Endodermal cell (in vitro differentiated cells): ENCODE measurements at regions not wholly inside any gene's neighbourhood (a gene's known extent, or its start where the extent isn't known, plus 50 kb on each side); places are given as distances from the start of the nearest gene placed in this dataset.

Experiments
- DNase-seq: peaks from one replicate; pipeline ENCODE4 v3.0.0-alpha.2; 2017
- H3K27ac ChIP-seq: 2 replicates; pipeline ENCODE4 v1.5.1; 2013; ENCODE audit warnings: mild to moderate bottlenecking, low read depth, low read length, moderate library complexity
- H3K27me3 ChIP-seq: 2 replicates; pipeline ENCODE4 v1.6.1; 2013; ENCODE audit warnings: mild to moderate bottlenecking, low read length, moderate library complexity; ENCODE audit not compliant: insufficient read depth, control insufficient read depth, poor library complexity, severe bottlenecking
- H3K36me3 ChIP-seq: 2 replicates; pipeline ENCODE4 v1.7.0; 2013; ENCODE audit warnings: mild to moderate bottlenecking, low read length, moderate library complexity; ENCODE audit not compliant: control insufficient read depth, insufficient read depth
- H3K4me1 ChIP-seq: one replicate; pipeline ENCODE4 v1.7.0; 2013; ENCODE audit warnings: low read length; ENCODE audit not compliant: control insufficient read depth, insufficient read depth
- H3K4me3 ChIP-seq: 2 replicates; pipeline ENCODE4 v1.5.1; 2013; ENCODE audit warnings: mild to moderate bottlenecking, low read length, moderate library complexity
- H3K9ac ChIP-seq: 2 replicates; pipeline ENCODE4 v1.6.1; 2013; ENCODE audit warnings: mild to moderate bottlenecking, low read length, moderate library complexity; ENCODE audit not compliant: poor library complexity, severe bottlenecking; ENCODE audit errors: extremely low read depth
- H3K9me3 ChIP-seq: 2 replicates; pipeline ENCODE4 v1.6.1; 2013; ENCODE audit warnings: mild to moderate bottlenecking, low read length, moderate library complexity; ENCODE audit not compliant: control insufficient read depth
- H3K27ac Mint-ChIP-seq: 2 replicates; pipeline ENCODE4 v1.8.0; 2020; ENCODE audit warnings: mixed read lengths
- H3K27me3 Mint-ChIP-seq: 2 replicates; pipeline ENCODE4 v1.8.0; 2021; ENCODE audit warnings: mild to moderate bottlenecking, mixed read lengths; ENCODE audit not compliant: insufficient read depth
- H3K36me3 Mint-ChIP-seq: 2 replicates; pipeline ENCODE4 v1.8.0; 2020; ENCODE audit warnings: low read depth, mixed read lengths
- H3K4me1 Mint-ChIP-seq: 2 replicates; pipeline ENCODE4 v1.8.0; 2020; ENCODE audit warnings: mixed read lengths
- H3K4me3 Mint-ChIP-seq: 2 replicates; pipeline ENCODE4 v1.8.0; 2020; ENCODE audit warnings: mild to moderate bottlenecking, moderate library complexity, mixed read lengths
- H3K9me3 Mint-ChIP-seq: 2 replicates; pipeline ENCODE4 v1.8.0; 2020; ENCODE audit warnings: mild to moderate bottlenecking, mixed read lengths
- WGBS, 2 experiments: methylation state at CpG; one replicate each; pipeline versions ENCODE4 v1.1.5 to v1.1.7; 2013; ENCODE audit warnings: missing lambda C conversion rate in 2 of 2, mixed read lengths in 1 of 2; ENCODE audit not compliant: insufficient coverage in 1 of 2, insufficient read length in 1 of 2; 5-methylcytosine and 5-hydroxymethylcytosine counted together
- TF ChIP-seq, protein P1 (sequence below): fragments of 200-600 bp; sonication (generic); conservative IDR thresholded peaks from 2 replicates; pipeline ENCODE4 v1.5.0; 2021; ENCODE audit warnings: antibody characterized with exemption, mild to moderate bottlenecking

GRCh38 chr6:118397671-118398465, 150.2 kb upstream of the PLN start:
- Mint-ChIP-seq H3K27me3 (no peaks in the 10 kb centered on the region), H3K4me1 (no peaks in the 10 kb centered on the region), H3K9me3 (peaks cover 2% of the 10 kb centered on the region), H3K4me3 (no peak overlapping the region), H3K27ac (no peak overlapping the region), H3K36me3 (no peaks in the 10 kb centered on the region)
- no peaks in the 10 kb centered on the region for H3K27me3 ChIP-seq
- DNase-seq, result no peak
- H3K27ac ChIP-seq, result no peak overlapping the region
- H3K9me3 ChIP-seq, result peaks cover 6% of the 10 kb centered on the region
- TF ChIP-seq, protein P1, sequence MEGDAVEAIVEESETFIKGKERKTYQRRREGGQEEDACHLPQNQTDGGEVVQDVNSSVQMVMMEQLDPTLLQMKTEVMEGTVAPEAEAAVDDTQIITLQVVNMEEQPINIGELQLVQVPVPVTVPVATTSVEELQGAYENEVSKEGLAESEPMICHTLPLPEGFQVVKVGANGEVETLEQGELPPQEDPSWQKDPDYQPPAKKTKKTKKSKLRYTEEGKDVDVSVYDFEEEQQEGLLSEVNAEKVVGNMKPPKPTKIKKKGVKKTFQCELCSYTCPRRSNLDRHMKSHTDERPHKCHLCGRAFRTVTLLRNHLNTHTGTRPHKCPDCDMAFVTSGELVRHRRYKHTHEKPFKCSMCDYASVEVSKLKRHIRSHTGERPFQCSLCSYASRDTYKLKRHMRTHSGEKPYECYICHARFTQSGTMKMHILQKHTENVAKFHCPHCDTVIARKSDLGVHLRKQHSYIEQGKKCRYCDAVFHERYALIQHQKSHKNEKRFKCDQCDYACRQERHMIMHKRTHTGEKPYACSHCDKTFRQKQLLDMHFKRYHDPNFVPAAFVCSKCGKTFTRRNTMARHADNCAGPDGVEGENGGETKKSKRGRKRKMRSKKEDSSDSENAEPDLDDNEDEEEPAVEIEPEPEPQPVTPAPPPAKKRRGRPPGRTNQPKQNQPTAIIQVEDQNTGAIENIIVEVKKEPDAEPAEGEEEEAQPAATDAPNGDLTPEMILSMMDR, result no peak
- H3K9ac ChIP-seq, result no peak overlapping the region
- H3K4me3 ChIP-seq, result no peak overlapping the region
- no peaks in the 10 kb centered on the region for H3K4me1 ChIP-seq
- 88% methylated on average over 1 of the region's 1 CpG; no CpG with 5 or more reads in 1 of the 2 experiments for WGBS, 2 experiments
- no peaks in the 10 kb centered on the region for H3K36me3 ChIP-seq

- Histone ChIP-seq H3K9me3 (no peaks in the 10 kb centered on the region), H3K4me1 (no peaks in the 10 kb centered on the region), H3K9ac (no peak overlapping the region), H3K27ac (no peak overlapping the region), H3K27me3 (no peaks in the 10 kb centered on the region), H3K36me3 (no peaks in the 10 kb centered on the region), H3K4me3 (no peak overlapping the region)
- Mint-ChIP-seq H3K27me3 (no peaks in the 10 kb centered on the region), H3K4me3 (no peak overlapping the region), H3K27ac (no peak overlapping the region), H3K4me1 (no peaks in the 10 kb centered on the region), H3K36me3 (no peaks in the 10 kb centered on the region), H3K9me3 (no peaks in the 10 kb centered on the region)
- no peak for DNase-seq
- 96% methylated on average over 1 of the region's 1 CpG; no CpG with 5 or more reads in 1 of the 2 experiments for WGBS, 2 experiments
- TF ChIP-seq, protein P1, result no peak
Measured at GRCh38 chr6:118400098-118400497, 148.0 kb upstream of the PLN start.

DNA sequence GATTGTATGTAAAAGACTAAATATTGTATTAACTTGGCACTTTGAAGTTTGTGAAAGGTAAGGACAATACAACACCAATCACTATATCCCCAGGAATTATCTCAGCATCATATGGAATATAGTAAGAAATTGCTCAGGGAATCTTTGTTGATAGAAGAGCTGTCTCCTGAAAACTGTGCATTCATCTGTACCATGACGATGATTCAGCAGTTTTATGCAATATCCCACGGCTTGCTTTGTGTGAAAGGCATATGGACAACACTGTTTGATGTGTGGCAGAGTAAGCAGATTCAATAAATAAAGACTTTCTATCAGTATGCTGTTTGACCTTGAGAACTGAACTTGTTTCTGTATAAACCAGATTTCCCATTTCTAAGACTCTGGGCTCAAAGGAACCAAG, 147.5 kb upstream of the PLN start:
- TF ChIP-seq, protein P1, result no peak
- H3K9me3 ChIP-seq, result no peaks in the 10 kb centered on the region
- Mint-ChIP-seq H3K27me3 (no peaks in the 10 kb centered on the region), H3K4me1 (no peaks in the 10 kb centered on the region), H3K27ac (no peak overlapping the region), H3K4me3 (no peak overlapping the region), H3K36me3 (no peaks in the 10 kb centered on the region), H3K9me3 (no peaks in the 10 kb centered on the region)
- no peaks in the 10 kb centered on the region for H3K4me1 ChIP-seq
- no peaks in the 10 kb centered on the region for H3K27me3 ChIP-seq
- H3K9ac ChIP-seq, result no peak overlapping the region
- H3K27ac ChIP-seq, result no peak overlapping the region
- WGBS, 2 experiments, result 80 to 91% methylated on average over 1 to 2 of the region's 2 CpGs
- H3K4me3 ChIP-seq, result no peak overlapping the region
- no peak for DNase-seq
- H3K36me3 ChIP-seq, result no peaks in the 10 kb centered on the region
